ENCODE measurements at regions not wholly inside any gene's neighbourhood (a gene's known extent, or its start where the extent isn't known, plus 50 kb on each side); places are given as distances from the start of the nearest gene placed in this dataset.

GRCh38 chr2:123154195-123154594 lies 870.9 kb upstream of the CNTNAP5 start:
- no peak overlapping the region for H3K27ac ChIP-seq
- no peak for DNase-seq
- no peak overlapping the region for H3K4me2 ChIP-seq (ENCODE audit: unreplicated experiment)
- H3K27me3 ChIP-seq (replicated peaks; ENCODE audit: insufficient read depth): no peaks in the 10 kb centered on the region
- H2AFZ ChIP-seq: no peak overlapping the region
- no peaks in the 10 kb centered on the region for H4K20me1 ChIP-seq (ENCODE audit: insufficient read depth)
- H3K9me3 ChIP-seq (ENCODE audit: low read depth): no peaks in the 10 kb centered on the region
- H3K4me1 ChIP-seq (ENCODE audit: insufficient read depth): no peaks in the 10 kb centered on the region
- no peaks in the 10 kb centered on the region for H3K9me2 ChIP-seq (ENCODE audit: insufficient read depth)
- no peaks in the 10 kb centered on the region for H3F3A ChIP-seq (ENCODE audit: insufficient read depth)
- no peak for TF ChIP-seq EZH2 (IDR thresholded peaks at IDR 0.05; ENCODE audit: insufficient read depth, poor library complexity, severe bottlenecking)
- H3K9ac ChIP-seq: no peak overlapping the region
- no peaks in the 10 kb centered on the region for H3K79me2 ChIP-seq (ENCODE audit: insufficient read depth)
- no peaks in the 10 kb centered on the region for H3K36me3 ChIP-seq (ENCODE audit: low read depth)
- no peak overlapping the region for H3K4me3 ChIP-seq
- in situ Hi-C loops (cut with MboI): no loop called here

GRCh38 chr2:123157016-123157415 lies 868.1 kb upstream of the CNTNAP5 start:
- Histone ChIP-seq H3K9ac (no peak overlapping the region), H3K4me3 (no peak overlapping the region), H3K4me1 (ENCODE audit: insufficient read depth) (no peaks in the 10 kb centered on the region), H3K9me3 (ENCODE audit: low read depth) (no peaks in the 10 kb centered on the region), H2AFZ (no peak overlapping the region), H3K36me3 (ENCODE audit: low read depth) (no peaks in the 10 kb centered on the region), H3K9me2 (ENCODE audit: insufficient read depth) (no peaks in the 10 kb centered on the region), H3K4me2 (ENCODE audit: unreplicated experiment) (no peak overlapping the region), H3K27me3 (replicated peaks; ENCODE audit: insufficient read depth) (no peaks in the 10 kb centered on the region), H3K79me2 (ENCODE audit: insufficient read depth) (no peaks in the 10 kb centered on the region), H4K20me1 (ENCODE audit: insufficient read depth) (no peaks in the 10 kb centered on the region), H3K27ac (no peak overlapping the region), H3F3A (ENCODE audit: insufficient read depth) (no peaks in the 10 kb centered on the region)
- TF ChIP-seq EZH2phosphoT487 (IDR thresholded peaks at IDR 0.05; ENCODE audit: insufficient read depth, low read depth) (no peak), EZH2 (IDR thresholded peaks at IDR 0.05; ENCODE audit: insufficient read depth, poor library complexity, severe bottlenecking) (no peak)
- DNase-seq: no peak
- in situ Hi-C loops (cut with MboI): no loop called here
- 7 to 8% methylated on average over 3 of the region's 3 CpGs for WGBS, 2 experiments (ENCODE audit: low coverage in 1 of 2, low lambda C conversion rate in 2 of 2, missing lambda C conversion rate in 2 of 2)

- H3K27me3 ChIP-seq (replicated peaks; ENCODE audit: insufficient read depth): no peaks in the 10 kb centered on the region
Observed at GRCh38 chr2:123162400-123163016, 862.6 kb upstream of the CNTNAP5 start.

GRCh38 chr2:123163398-123163797 lies 861.7 kb upstream of the CNTNAP5 start:
- H3K9me3 ChIP-seq (ENCODE audit: low read depth): no peaks in the 10 kb centered on the region
- no peak overlapping the region for H3K4me2 ChIP-seq (ENCODE audit: unreplicated experiment)
- no peaks in the 10 kb centered on the region for H3K9me2 ChIP-seq (ENCODE audit: insufficient read depth)
- no peak for DNase-seq
- H3K36me3 ChIP-seq (ENCODE audit: low read depth): no peaks in the 10 kb centered on the region
- no peak overlapping the region for H3K27ac ChIP-seq
- 0% methylated on average over 2 of the region's 2 CpGs for WGBS, 2 experiments (ENCODE audit: low coverage in 1 of 2, low lambda C conversion rate in 2 of 2, missing lambda C conversion rate in 2 of 2)
- no peak for TF ChIP-seq EZH2 (IDR thresholded peaks at IDR 0.05; ENCODE audit: insufficient read depth, poor library complexity, severe bottlenecking)
- no peak for TF ChIP-seq EZH2phosphoT487 (IDR thresholded peaks at IDR 0.05; ENCODE audit: insufficient read depth, low read depth)
- H3K4me3 ChIP-seq: no peak overlapping the region
- no peak overlapping the region for H2AFZ ChIP-seq
- in situ Hi-C loops (cut with MboI): no loop called here
- H3K79me2 ChIP-seq (ENCODE audit: insufficient read depth): no peaks in the 10 kb centered on the region
- H3K27me3 ChIP-seq (replicated peaks; ENCODE audit: insufficient read depth): no peaks in the 10 kb centered on the region
- no peaks in the 10 kb centered on the region for H3F3A ChIP-seq (ENCODE audit: insufficient read depth)
- H3K4me1 ChIP-seq (ENCODE audit: insufficient read depth): no peaks in the 10 kb centered on the region
- no peaks in the 10 kb centered on the region for H4K20me1 ChIP-seq (ENCODE audit: insufficient read depth)
- no peak overlapping the region for H3K9ac ChIP-seq

More at GRCh38 chr2:123162400-123163016, 862.6 kb upstream of the CNTNAP5 start:
- 47 to 60% methylated on average over 1 of the region's 1 CpG for WGBS, 2 experiments (ENCODE audit: low coverage in 1 of 2, low lambda C conversion rate in 2 of 2, missing lambda C conversion rate in 2 of 2)
- Histone ChIP-seq H3K9me3 (ENCODE audit: low read depth) (no peaks in the 10 kb centered on the region), H3K4me3 (no peak overlapping the region), H3F3A (ENCODE audit: insufficient read depth) (no peaks in the 10 kb centered on the region), H2AFZ (no peak overlapping the region), H4K20me1 (ENCODE audit: insufficient read depth) (no peaks in the 10 kb centered on the region), H3K9ac (no peak overlapping the region), H3K9me2 (ENCODE audit: insufficient read depth) (no peaks in the 10 kb centered on the region), H3K4me2 (ENCODE audit: unreplicated experiment) (no peak overlapping the region), H3K4me1 (ENCODE audit: insufficient read depth) (no peaks in the 10 kb centered on the region), H3K27ac (no peak overlapping the region), H3K79me2 (ENCODE audit: insufficient read depth) (no peaks in the 10 kb centered on the region), H3K36me3 (ENCODE audit: low read depth) (no peaks in the 10 kb centered on the region)
- no peak for TF ChIP-seq EZH2phosphoT487 (IDR thresholded peaks at IDR 0.05; ENCODE audit: insufficient read depth, low read depth)
- no peak for TF ChIP-seq EZH2 (IDR thresholded peaks at IDR 0.05; ENCODE audit: insufficient read depth, poor library complexity, severe bottlenecking)
- in situ Hi-C loops (cut with MboI): no loop called here
- DNase-seq: no peak

- no peaks in the 10 kb centered on the region for H3K27me3 ChIP-seq (replicated peaks; ENCODE audit: insufficient read depth)
- H3K4me2 ChIP-seq (ENCODE audit: unreplicated experiment): no peak overlapping the region
- in situ Hi-C loops (cut with MboI): no loop called here
Observed at GRCh38 chr2:123164216-123164615, 860.9 kb upstream of the CNTNAP5 start.

More at GRCh38 chr2:123164216-123164615, 860.9 kb upstream of the CNTNAP5 start:
- TF ChIP-seq EZH2phosphoT487 (IDR thresholded peaks at IDR 0.05; ENCODE audit: insufficient read depth, low read depth) (no peak), EZH2 (IDR thresholded peaks at IDR 0.05; ENCODE audit: insufficient read depth, poor library complexity, severe bottlenecking) (no peak)
- no peaks in the 10 kb centered on the region for H4K20me1 ChIP-seq (ENCODE audit: insufficient read depth)
- H3K9me3 ChIP-seq (ENCODE audit: low read depth): no peaks in the 10 kb centered on the region
- 4 to 7% methylated on average over 2 of the region's 2 CpGs for WGBS, 2 experiments (ENCODE audit: low coverage in 1 of 2, low lambda C conversion rate in 2 of 2, missing lambda C conversion rate in 2 of 2)
- H3F3A ChIP-seq (ENCODE audit: insufficient read depth): no peaks in the 10 kb centered on the region
- H3K4me1 ChIP-seq (ENCODE audit: insufficient read depth): no peaks in the 10 kb centered on the region
- no peaks in the 10 kb centered on the region for H3K36me3 ChIP-seq (ENCODE audit: low read depth)
- no peaks in the 10 kb centered on the region for H3K9me2 ChIP-seq (ENCODE audit: insufficient read depth)
- H3K79me2 ChIP-seq (ENCODE audit: insufficient read depth): no peaks in the 10 kb centered on the region
- H2AFZ ChIP-seq: no peak overlapping the region
- DNase-seq: no peak
- no peak overlapping the region for H3K9ac ChIP-seq
- H3K27ac ChIP-seq: no peak overlapping the region
- no peak overlapping the region for H3K4me3 ChIP-seq
